ENCODE measurements at regions not wholly inside any gene's neighbourhood (a gene's known extent, or its start where the extent isn't known, plus 50 kb on each side); places are given as distances from the start of the nearest gene placed in this dataset.

DNA sequence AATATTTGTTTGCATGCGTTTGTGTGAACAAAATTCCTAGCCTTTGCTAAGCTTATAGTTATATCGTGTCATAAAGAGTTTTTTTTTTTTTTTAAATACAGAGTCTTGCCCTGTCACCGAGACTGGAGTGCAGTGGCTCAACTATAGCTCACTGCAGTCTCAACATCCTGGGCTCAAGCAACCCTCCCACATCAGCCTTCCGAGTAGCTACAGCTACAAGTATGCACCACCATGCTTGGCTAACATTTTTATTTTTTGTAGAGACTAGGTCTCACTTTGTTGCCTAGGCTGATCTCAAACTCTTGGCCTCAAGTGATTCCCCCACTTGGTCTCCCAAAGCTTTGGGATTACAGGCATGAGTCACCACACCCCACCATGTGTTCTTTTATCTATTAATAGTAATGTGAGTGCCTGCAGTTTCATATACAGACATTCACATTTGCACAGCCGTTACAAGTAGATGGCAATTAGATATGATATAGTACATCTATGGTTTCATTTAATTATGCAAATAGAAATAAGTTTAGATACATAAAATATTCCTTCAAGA lies 848.6 kb downstream of the PDCD6IP start:
- Histone ChIP-seq H3K36me3 (replicated peaks) (no peaks in the 10 kb centered on the region), H3K27ac (no peak overlapping the region), H3K4me3 (ENCODE audit: low read depth, low read length) (no peak overlapping the region), H3K27me3 (replicated peaks) (no peaks in the 10 kb centered on the region)
- TF ChIP-seq, protein P1, sequence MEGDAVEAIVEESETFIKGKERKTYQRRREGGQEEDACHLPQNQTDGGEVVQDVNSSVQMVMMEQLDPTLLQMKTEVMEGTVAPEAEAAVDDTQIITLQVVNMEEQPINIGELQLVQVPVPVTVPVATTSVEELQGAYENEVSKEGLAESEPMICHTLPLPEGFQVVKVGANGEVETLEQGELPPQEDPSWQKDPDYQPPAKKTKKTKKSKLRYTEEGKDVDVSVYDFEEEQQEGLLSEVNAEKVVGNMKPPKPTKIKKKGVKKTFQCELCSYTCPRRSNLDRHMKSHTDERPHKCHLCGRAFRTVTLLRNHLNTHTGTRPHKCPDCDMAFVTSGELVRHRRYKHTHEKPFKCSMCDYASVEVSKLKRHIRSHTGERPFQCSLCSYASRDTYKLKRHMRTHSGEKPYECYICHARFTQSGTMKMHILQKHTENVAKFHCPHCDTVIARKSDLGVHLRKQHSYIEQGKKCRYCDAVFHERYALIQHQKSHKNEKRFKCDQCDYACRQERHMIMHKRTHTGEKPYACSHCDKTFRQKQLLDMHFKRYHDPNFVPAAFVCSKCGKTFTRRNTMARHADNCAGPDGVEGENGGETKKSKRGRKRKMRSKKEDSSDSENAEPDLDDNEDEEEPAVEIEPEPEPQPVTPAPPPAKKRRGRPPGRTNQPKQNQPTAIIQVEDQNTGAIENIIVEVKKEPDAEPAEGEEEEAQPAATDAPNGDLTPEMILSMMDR (IDR thresholded peaks at IDR 0.05; ENCODE audit: low read depth, low read length, missing control alignments), result no peak
- in situ Hi-C loops (cut with HindIII; ENCODE audit: low pct_ligation_motif_present, low sequenced_read_pairs), result no loop called here
- DNase-seq, result no peak

DNA sequence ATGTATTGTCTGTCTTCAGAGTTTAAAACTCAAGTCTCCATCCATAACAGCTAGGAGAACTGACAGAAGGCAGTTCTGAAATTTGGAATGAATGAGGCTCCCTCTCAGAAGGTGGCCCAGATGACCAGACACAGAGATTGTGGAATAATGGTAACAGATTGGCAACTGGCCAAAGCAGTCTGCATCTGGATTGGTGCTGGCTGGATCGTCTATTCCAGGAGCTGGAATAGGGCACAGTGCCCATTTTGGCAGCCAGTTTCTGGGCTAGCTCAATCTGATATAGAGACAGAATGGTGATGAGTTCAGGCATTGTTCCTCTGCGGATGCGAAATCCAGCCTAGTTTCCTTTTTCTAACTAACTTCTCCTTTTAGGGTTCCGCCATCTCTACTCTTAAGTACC lies 851.7 kb downstream of the PDCD6IP start:
- no peak overlapping the region for H3K27ac ChIP-seq
- H3K27me3 ChIP-seq (replicated peaks), result no peaks in the 10 kb centered on the region
- no peaks in the 10 kb centered on the region for H3K36me3 ChIP-seq (replicated peaks)

GRCh38 chr3:34668915-34669314 lies 870.5 kb downstream of the PDCD6IP start:
- Histone ChIP-seq H3K36me3 (replicated peaks) (no peaks in the 10 kb centered on the region), H3K27me3 (replicated peaks) (no peaks in the 10 kb centered on the region), H3K4me3 (ENCODE audit: low read depth, low read length) (no peak overlapping the region), H3K27ac (no peak overlapping the region)
- TF ChIP-seq, protein P1 (IDR thresholded peaks at IDR 0.05; ENCODE audit: low read depth, low read length, missing control alignments), result no peak
- DNase-seq, result no peak
- in situ Hi-C loops (cut with HindIII; ENCODE audit: low pct_ligation_motif_present, low sequenced_read_pairs), result no loop called here

More for the DNA sequence above, 851.7 kb downstream of the PDCD6IP start:
- in situ Hi-C loops (cut with HindIII; ENCODE audit: low pct_ligation_motif_present, low sequenced_read_pairs), result no loop called here
- TF ChIP-seq, protein P1 (IDR thresholded peaks at IDR 0.05; ENCODE audit: low read depth, low read length, missing control alignments), result no peak
- no peak for DNase-seq
- H3K4me3 ChIP-seq (ENCODE audit: low read depth, low read length), result no peak overlapping the region

GRCh38 chr3:34669490-34669889 lies 871.1 kb downstream of the PDCD6IP start:
- H3K27me3 ChIP-seq (replicated peaks), result no peaks in the 10 kb centered on the region
- in situ Hi-C loops (cut with HindIII; ENCODE audit: low pct_ligation_motif_present, low sequenced_read_pairs), result no loop called here
- H3K36me3 ChIP-seq (replicated peaks), result no peaks in the 10 kb centered on the region
- no peak overlapping the region for H3K27ac ChIP-seq
- no peak for DNase-seq
- TF ChIP-seq, protein P1 (IDR thresholded peaks at IDR 0.05; ENCODE audit: low read depth, low read length, missing control alignments), result no peak
- H3K4me3 ChIP-seq (ENCODE audit: low read depth, low read length), result no peak overlapping the region

- Histone ChIP-seq H3K36me3 (replicated peaks) (no peaks in the 10 kb centered on the region), H3K27me3 (replicated peaks) (no peaks in the 10 kb centered on the region), H3K4me3 (ENCODE audit: low read depth, low read length) (no peak overlapping the region), H3K27ac (no peak overlapping the region)
- TF ChIP-seq, protein P1 (IDR thresholded peaks at IDR 0.05; ENCODE audit: low read depth, low read length, missing control alignments), result no peak
- in situ Hi-C loops (cut with HindIII; ENCODE audit: low pct_ligation_motif_present, low sequenced_read_pairs), result no loop called here
- no peak for DNase-seq
These were observed 877.1 kb downstream of the PDCD6IP start for GRCh38 chr3:34675383-34676120.

All from brain microvascular endothelial cell (primary cell).